ENCODE measurements at regions not wholly inside any gene's neighbourhood (a gene's known extent, or its start where the extent isn't known, plus 50 kb on each side); places are given as distances from the start of the nearest gene placed in this dataset.

DNA sequence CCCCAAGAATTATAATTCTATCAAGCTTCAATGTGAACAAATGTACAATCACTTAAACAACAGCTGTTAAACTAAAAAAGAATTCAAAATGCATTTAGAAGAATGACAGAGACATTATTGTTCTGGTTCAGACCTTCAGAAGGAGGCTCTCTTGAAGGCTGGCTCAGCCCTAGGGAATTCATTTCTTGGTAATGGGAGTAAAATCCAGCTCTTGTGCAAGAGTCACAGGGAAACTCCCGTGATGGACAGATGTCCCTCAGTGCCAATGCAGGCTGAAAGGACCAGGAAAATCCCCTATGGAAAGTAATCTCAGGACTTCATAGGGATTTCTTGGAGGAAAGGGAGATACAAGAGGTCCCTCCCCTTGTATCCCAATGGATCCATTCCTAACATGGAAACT lies 149.9 kb upstream of the STT3B start:
- no peak for DNase-seq (ENCODE audit: low read depth)

DNA sequence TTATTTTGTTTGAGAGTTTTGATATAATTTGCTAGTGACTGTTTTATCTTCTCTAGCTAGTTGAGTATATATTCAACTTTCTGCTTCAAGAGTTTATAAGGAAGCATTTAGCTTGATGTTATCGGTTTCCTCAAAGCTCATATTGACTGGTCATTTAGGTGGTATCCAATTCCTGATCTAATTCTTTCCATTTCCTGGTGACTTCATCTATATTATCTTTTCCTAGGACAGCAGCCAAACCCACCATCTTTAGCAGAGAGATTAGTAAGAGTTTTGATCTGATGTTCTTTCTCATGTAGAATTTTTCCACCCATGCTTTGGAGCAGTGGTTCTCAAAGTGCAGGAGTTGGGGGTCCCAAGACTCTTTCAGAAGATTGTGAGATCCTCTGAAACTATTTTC lies 148.6 kb upstream of the STT3B start:
- DNase-seq (ENCODE audit: low read depth) = no peak

DNA sequence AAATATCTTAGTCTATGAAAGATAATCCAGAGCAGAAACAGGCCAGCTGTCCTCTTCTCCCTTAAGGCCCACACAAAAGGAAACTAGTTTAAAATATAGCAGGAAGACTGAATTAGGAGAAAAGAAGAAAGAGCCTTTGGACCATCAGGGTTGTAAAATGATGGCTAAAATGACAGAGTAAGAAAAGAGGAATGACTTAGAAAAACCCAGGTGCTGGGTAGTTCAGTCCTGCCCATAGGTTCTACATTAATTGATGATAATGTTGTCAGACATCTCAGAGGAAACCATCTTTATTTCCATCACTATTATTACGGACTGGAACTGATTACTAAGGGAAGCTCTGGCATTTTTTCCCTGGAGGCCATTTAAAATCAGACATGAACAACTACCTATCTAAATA lies 142.8 kb upstream of the STT3B start:
- no peak for DNase-seq (ENCODE audit: low read depth)

DNA sequence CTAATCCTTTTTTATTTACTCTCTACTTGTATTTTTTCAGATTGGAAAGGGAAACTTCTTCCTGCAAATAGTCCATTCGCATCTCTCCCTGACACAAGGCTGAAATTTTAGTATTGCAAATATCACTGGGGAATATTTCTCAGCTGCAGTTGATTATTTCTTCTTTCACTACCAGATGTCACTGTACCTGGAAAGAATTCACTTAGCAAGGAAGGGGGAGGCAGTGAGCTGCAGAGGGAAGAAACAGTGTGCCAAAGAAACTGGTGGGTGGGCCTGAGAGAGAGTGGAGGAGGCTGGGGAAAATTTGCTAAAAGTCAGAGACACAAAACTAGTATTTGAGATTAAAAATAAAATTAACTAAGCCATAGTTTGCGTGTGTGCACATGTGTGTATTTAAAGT lies 142.3 kb upstream of the STT3B start:
- DNase-seq (ENCODE audit: low read depth) = no peak

DNA sequence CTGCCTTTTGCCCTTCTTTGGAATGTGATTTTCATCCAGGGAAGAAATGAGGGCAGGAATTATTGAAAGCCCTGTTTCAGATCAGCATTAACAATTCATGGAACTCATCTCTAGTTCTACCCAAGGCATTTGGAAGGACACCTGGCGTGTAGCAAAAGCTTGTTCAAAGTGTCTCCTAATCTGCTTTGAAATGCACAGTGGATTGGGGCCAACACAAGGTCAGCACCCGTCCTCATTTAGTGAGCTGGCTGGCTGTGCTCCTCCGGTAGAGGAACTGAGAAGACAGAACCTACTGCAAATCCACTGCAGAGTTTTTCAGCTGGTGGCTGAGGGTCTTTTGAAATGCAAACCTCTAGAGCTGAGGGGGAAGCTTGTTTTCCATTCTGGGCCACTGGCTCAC lies 141.6 kb upstream of the STT3B start:
- DNase-seq (ENCODE audit: low read depth) = no peak

DNA sequence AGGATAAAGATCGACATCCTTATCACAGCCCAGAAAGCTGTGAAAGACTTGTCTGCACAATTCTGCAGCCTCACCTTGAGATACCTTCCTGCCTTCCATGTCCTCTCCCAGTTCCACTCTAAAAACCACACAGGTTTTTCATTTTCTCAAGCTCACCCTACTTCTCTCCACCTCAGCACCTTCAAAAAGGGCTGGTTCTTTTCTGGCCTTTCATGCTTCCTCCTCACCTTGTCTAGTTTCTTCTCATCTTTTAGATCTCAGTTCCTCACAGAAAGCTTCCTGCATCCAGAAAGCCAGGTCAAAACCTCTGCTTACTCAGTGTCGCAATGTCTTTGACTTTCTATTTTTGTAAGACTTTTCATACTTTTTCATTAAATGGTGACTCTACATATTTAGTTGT lies 140.2 kb upstream of the STT3B start:
- DNase-seq (ENCODE audit: low read depth) = no peak

DNA sequence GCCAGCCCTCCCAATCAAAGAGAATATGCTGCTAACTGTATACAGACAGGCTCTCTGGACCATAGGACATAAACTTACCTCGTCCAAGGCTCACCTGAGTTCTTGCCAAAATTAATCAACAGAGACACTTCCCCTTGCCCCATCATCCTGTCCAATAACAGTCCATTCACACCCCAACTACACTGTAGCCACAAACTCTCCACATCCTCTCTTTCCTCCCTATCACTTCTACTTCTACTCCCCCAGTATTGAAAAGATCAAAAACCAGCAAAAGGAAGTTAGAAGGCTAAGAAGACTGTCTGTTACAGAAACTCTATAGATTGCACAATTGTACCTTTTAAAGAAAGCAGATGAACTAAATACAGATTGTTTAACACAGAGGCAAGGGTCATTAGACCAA lies 133.5 kb upstream of the STT3B start:
- DNase-seq (ENCODE audit: low read depth) = no peak

DNA sequence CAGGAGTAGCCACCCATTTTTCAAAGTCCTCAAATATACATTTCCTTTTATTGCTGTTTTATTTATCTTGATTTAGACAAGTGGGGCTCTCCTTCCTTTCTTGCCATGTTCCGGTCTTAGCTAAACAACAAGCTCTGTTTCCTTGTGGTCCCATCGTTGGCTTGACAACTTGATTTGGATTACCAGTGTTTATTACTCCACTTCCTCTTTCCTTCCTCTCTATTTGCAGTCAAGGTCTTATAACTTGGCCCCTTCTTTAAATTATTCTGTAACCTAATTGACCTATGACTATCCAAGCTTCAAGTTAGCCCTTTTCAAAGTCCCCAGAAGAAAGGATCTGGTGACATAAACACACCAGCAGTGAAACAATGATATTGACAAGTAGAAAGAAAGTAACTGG lies 130.6 kb upstream of the STT3B start:
- no peak for DNase-seq (ENCODE audit: low read depth)

DNA sequence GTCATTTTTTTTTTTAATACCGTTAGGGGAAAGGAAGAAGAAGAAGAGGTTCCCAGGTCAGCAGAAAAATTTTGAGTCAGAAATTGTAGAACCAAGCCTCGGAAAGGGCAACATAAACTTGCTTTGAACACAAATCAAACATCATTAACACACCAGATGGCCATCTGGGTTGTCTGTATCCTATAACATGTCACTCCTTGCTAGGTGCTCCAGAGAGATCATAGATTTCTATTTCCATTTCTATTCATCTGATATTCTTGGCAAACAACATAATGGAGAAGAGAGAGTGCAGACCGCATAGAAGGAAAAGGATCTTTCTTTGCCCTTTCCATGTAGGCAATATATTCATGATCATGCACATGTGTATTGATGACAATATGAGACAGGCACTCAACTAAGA lies 129.5 kb upstream of the STT3B start:
- DNase-seq (ENCODE audit: low read depth) = no peak

DNA sequence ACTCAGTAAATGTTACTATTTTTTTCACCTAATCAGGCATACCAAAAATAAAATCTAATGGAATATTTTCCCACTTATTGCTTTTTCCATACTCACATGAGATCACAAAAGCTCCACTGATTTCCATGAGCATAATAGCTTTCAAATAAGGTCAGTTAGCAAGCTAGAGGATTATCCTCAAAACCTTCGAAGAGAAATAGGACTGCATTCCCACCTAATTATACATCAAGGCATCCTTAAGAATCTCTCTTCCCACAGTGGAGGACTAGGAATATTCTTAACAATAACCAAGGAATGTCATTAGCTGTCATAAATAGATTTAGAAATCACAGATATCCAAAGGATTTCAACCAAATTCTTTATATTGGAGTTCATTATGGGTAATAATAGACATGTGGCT lies 127.9 kb upstream of the STT3B start:
- DNase-seq (ENCODE audit: low read depth) = peak; percentile 6

DNA sequence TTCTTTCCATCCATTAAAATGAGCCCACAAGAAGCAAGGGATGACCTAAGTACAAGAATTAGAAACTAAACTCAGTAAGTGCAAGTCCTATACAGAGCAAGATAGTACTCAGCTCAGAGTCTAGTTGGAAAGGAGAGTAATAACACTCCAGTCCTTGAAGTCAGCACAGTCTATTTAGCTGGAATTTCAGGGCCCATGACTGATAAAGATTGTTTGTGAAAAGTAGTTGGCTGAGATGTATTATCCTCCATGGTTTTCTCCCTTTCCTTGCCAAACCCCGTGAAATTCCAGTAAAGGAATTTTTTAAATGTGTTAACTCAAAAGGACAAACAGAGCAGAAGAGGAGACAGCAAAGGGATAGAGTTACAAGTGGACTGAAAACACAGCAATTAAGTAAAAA lies 127.2 kb upstream of the STT3B start:
- DNase-seq (ENCODE audit: low read depth) = peak; percentile 10

DNA sequence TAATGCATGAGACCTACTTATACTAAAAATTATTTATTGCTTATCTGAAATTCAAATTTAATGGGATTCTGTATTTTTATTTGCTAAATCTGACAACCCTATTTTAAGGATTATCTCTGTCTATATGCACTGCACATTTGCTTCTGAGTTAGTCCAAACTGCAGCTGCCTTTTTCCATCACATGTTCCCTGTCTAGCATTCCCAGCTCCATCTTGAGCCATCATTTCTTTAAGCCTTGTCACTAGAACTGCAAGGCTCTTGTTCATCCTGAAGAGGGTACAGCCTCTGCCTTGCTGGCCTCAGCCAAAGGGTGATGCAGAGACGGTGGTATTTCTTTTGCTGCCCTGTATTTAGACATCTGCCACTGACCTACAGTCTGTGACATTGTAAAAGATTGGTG lies 125.8 kb upstream of the STT3B start:
- no peak for DNase-seq (ENCODE audit: low read depth)

DNA sequence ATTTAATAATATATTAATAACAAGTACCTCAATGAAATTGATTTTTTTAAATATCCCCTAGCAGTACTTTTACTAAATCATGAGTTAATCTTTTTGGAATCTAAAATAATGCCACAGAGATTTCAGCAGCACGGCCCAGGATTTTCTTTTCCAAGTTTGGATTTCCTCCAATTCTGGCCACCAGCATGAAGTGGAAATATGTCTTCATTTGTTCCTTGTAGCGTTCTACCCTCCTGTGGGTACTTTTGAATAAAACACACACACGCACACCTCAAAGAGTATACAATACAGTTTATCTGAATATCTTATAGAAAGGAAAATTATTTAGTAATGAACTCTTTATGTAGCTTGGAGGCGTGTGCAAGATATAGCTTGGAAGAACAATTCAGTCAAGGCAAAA lies 125.1 kb upstream of the STT3B start:
- peak; percentile 3 for DNase-seq (ENCODE audit: low read depth)

DNA sequence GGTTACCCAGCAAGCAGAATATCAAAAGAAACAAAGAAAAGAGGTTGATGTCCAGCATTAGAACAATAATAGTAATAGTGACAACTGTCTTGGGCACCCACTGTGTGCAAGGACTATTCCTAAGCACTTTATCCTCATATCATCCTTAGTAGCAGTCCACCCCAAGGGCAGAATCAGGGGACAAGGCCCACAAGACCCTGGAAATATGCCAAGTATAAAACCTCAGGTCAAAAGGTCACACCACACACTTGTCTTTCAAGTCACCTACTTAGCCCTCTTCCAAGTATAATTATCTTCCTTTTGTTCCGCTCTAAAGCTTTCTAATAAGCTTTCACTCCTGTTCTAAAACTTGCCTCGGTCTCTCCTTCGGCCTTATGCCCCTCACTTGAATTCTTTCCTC lies 124.0 kb upstream of the STT3B start:
- no peak for DNase-seq (ENCODE audit: low read depth)

DNA sequence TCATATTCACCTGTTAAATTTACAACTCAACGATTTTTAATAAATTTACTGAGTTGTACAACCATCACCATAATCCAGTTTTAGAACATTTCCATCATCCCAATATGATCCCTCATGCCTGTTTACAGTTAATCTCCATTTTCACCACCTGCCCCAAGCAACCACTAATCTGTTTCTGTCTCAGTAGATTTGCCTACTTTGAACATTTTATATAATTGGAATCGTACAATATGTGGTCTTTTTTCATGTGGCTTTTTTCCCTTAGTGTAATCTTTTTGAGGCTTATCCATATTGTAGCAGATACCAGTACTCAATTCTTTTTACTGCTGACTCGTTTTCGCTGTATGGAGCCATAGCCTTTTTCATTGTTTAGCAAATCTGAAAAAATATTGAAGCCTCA lies 123.3 kb upstream of the STT3B start:
- DNase-seq (ENCODE audit: low read depth) = no peak

DNA sequence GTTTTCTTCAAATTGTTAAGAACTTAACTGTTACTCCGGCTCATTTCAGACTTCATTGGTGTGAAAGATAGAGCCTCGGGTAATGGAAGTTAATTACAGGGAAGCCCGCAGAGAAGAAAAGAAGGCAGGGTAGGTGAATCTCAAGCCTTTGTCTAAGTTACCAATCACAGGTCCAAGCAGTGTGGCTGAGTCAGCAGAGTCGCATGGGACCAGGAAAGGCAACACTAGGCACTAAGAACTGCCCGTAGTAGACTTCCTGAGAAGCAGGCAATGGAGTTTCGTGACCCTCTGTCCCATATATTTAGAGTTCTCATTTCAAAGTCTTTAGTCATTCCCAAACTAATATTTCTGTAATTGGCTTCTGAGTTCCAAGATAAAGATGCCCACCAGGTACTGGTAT lies 122.9 kb upstream of the STT3B start:
- DNase-seq (ENCODE audit: low read depth) = no peak

DNA sequence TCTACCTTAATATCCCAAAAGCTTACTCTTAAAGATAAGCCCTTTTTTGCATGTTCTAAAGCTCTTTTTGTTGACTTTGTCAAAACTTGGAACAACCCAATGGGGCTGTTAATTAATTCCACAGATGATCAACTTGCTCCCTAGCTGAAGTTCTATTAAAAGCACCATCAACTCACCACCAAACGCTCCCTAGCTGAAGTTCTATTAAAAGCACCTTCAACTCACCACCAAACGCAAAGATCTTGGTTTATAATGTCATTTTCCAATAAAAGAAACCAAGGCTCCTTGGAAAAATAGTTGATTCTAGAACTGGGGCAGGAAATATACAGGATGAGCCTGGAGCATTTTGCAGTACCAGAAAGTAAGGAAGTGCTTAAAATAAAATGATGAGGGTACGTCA lies 122.3 kb upstream of the STT3B start:
- DNase-seq (ENCODE audit: low read depth) = no peak

DNA sequence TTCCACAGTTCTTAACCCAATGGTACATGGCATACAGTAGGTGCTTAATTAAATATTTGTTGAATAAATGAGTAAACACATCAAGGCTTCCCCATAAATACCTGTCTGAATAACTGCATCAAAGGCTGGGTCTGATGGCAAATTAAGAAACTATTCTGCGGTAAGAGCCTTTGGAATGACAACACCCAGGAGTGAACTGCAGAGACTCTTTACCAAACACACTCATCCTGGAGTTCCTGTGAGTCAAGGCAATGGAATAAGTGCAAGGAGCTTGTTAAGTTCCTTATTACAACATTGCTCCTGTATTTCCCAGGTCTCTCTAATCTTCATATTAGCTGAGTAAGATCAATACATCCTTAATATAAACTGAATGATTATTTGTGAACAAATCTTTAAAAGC lies 119.9 kb upstream of the STT3B start:
- peak; percentile 13 for DNase-seq (ENCODE audit: low read depth)

DNA sequence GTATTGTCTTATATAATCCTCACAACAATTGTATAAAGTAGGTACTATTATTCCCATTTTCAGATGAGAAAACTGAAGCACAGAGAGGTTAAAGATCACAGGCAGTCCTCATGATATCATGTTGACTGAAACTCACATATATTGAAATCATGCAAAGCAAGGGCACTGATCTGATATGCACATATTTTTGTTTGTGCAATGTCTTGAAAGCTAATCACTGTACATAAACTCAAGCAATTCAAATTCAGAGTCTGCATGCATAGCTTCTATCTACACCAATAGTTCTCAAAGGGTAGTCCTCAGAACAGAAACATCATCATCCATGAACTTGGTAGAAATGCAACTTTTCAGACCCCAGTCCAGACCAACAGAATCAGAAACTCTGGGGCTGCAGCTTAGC lies 119.2 kb upstream of the STT3B start:
- DNase-seq (ENCODE audit: low read depth) = no peak

DNA sequence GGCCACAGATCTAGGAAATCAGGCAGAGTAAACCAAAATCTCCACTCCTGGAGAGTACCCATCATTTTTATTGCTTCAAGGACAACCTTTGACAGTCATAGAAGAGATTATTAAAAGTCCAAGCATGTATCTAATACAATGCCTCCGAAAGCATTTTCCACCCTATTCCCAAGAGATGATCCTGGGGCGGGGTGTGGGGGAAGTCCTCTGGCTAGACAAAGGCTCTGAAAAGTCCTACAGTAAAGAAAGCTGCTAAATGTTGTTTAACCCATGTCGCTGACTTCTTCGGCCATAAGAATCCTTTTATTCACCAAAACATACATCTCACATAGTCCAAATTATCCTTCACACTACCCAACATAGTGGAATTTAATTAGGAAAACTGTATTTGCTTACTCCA lies 115.7 kb upstream of the STT3B start:
- DNase-seq (ENCODE audit: low read depth) = no peak

DNA sequence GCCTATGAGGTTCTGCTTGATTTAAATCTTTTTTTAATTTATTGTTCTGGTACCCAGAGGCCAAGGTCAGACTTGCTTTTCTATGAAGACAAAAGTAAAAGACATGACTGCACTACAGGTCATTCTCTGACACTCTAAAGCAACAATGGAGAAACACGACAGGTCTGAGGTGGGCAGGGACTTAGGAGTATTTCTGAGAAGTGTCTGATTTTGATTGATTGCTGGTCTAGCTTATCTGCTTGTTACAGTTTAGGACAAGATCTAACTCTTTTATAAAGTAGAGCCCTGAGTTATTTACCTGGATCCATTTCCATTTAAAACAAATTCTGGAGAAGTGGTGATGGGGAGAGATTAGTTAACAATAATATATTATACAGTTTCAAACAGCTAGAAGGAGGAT lies 115.2 kb upstream of the STT3B start:
- no peak for DNase-seq (ENCODE audit: low read depth)

DNA sequence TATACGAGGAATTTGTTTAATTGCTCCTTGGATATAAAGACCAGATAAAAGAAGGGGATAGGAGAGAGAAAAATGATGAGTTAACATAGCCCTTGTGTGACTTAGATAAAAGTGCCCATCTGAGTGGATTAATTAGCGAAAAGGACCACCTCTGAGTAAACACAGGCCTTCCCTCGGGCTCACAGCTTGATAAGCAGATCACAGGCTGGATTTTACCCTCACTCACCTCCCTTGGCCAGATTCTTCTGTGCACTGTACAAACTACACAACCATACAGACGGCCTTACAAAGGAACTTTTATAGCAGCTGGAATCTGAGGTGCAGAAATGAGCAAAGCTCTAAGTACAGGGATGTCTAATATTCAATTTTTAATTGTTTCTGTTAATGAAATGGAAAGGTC lies 112.4 kb upstream of the STT3B start:
- no peak for DNase-seq (ENCODE audit: low read depth)

DNA sequence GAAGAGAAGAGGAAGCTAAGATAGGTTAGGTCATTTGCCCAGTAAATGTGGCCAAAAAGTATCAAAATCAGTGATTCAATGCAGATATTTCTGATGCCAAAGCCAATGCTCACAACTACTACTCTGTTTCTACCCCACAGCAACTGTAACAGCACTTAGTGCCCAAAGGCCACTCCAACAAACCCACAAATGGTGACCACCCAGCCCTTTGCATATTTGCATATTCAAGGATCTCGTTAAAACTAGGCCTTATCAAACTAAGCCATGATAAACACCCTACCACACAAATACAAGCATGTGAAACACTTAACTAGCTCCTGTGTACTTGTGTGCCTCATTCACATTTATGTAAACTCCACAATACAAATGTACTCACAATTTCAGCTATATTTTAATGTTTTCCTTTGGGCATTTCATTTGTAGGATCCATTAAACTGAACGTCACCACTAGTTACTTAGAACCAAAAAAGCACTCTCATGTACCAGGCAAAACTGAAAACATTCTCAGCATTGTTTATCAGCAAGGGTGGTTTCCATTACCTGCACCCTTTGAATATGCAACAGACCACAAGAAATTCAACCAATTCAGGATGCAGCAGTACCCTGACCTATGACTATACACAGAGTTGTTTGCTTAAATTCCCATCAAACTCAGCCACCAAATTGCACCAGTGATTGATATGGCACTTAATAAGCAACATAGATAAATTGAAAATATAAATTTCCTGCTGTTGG lies 111.2 kb upstream of the STT3B start:
- DNase-seq (ENCODE audit: low read depth) = no peak

DNA sequence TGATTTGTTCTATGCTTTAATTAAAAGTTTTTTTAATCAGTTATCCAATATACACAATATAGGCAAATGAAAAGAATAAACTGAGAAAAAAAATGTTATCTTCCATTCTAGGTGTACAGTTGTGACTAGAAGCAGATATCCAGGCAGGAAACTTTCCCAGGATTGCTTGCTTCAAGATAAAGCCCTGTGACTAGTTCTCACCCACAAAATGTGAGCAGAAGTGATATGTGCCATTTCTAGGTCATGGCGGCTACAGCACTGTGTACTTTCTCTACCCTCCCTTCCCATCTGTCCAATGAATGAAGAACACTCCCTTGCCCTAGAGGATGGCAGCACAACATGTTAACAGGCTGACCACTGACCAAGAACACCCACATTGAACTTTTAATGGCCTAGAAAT lies 110.5 kb upstream of the STT3B start:
- DNase-seq (ENCODE audit: low read depth) = no peak

DNA sequence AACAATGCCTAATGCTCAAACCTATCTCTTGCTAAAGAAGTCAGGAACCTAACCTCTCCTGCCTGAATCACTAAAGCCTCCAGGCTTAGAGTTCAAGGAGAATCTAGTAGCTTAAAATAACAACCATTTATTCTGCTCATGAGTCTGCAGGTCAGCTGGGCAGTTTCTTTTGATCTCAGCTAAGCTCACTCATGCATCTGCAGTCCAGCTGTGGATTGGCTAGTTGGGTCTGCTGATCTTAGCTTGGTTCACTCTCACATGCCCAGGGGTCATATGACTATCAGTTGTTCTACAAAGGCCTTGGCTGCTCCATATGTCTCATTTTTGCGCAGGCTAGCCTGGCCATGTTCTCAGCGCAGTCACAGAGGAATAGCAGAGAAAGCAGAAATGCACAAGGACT lies 109.2 kb upstream of the STT3B start:
- DNase-seq (ENCODE audit: low read depth) = peak; percentile 12

Data from EH (cell line).